ENCODE measurements at regions not wholly inside any gene's neighbourhood (a gene's known extent, or its start where the extent isn't known, plus 50 kb on each side); places are given as distances from the start of the nearest gene placed in this dataset.

DNA sequence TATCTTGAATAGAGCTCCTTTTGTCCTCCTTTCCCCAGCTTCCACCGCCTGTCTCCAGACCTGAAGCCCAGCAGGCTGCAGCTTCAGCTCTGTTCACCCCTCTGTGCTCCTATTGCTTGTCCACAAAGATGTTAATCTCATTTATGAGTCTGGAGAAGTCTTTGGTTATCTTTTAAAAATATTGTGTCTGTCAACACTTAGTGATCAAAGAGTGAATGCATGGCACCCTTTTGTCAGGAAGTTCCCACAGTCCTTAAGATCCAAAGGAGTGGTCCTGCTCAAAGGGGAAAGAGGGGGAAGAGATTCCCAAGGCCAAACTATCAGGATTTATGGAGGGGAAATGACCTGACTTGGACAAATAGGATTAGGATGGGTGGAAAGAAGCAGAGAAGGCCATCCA, 118.9 kb downstream of the ACAA2 start:
- TF ChIP-seq CTCF (IDR thresholded peaks at IDR 0.05; ENCODE audit: insufficient read depth, low read length, poor library complexity, severe bottlenecking) (no peak), EZH2phosphoT487 (conservative IDR thresholded peaks at IDR 0.05; ENCODE audit: low read length) (no peak)

Measured in SU-DHL-6 (cell line).